Activated T-helper 1 cell treated with Interleukin-2 at 50 U/mL for 16 hours (primary cell): ENCODE measurements at regions not wholly inside any gene's neighbourhood (a gene's known extent, or its start where the extent isn't known, plus 50 kb on each side); places are given as distances from the start of the nearest gene placed in this dataset.
"Not testable (repeated sequence)": the region's sequence is repeated elsewhere in the genome, so short reads cannot be mapped to it uniquely, and the experiment has no call there.

Source experiments
- DNase-seq: peaks from one replicate; pipeline ENCODE4 v3.0.0-alpha.2; 2020; ENCODE audit warnings: low read depth

GRCh38 chr7:66458991-66459390 is 169.7 kb upstream of the KCTD7 start:
- DNase-seq = not testable (repeated sequence)

- DNase-seq = not testable (repeated sequence)
Observed at GRCh38 chr7:66459783-66460413, 168.8 kb upstream of the KCTD7 start.

- no peak for DNase-seq
Observed at GRCh38 chr7:66460921-66461361, 167.7 kb upstream of the KCTD7 start.

GRCh38 chr7:66461397-66461796 is 167.3 kb upstream of the KCTD7 start:
- not testable (repeated sequence) for DNase-seq

- DNase-seq = not testable (repeated sequence)
Observed at GRCh38 chr7:66462831-66463230, 165.8 kb upstream of the KCTD7 start.

GRCh38 chr7:66464059-66464458 is 164.6 kb upstream of the KCTD7 start:
- no peak for DNase-seq

GRCh38 chr7:66466081-66466600 is 162.5 kb upstream of the KCTD7 start:
- no peak for DNase-seq

GRCh38 chr7:66467887-66468286 is 160.8 kb upstream of the KCTD7 start:
- no peak for DNase-seq

GRCh38 chr7:66473064-66473463 is 155.6 kb upstream of the KCTD7 start:
- not testable (repeated sequence) for DNase-seq

- no peak for DNase-seq
Observed at GRCh38 chr7:66474441-66474840, 154.2 kb upstream of the KCTD7 start.

GRCh38 chr7:66476056-66476455 is 152.6 kb upstream of the KCTD7 start:
- DNase-seq = not testable (repeated sequence)

GRCh38 chr7:66477822-66478397 is 150.8 kb upstream of the KCTD7 start:
- DNase-seq = not testable (repeated sequence)

- not testable (repeated sequence) for DNase-seq
Observed at GRCh38 chr7:66481229-66481628, 147.5 kb upstream of the KCTD7 start.

GRCh38 chr7:66489065-66489464 is 139.6 kb upstream of the KCTD7 start:
- not testable (repeated sequence) for DNase-seq

- DNase-seq = not testable (repeated sequence)
Observed at GRCh38 chr7:66489741-66490140, 138.9 kb upstream of the KCTD7 start.

GRCh38 chr7:66490979-66491378 is 137.7 kb upstream of the KCTD7 start:
- not testable (repeated sequence) for DNase-seq

GRCh38 chr7:66492405-66492804 is 136.3 kb upstream of the KCTD7 start:
- DNase-seq = not testable (repeated sequence)

GRCh38 chr7:66493235-66494205 is 135.2 kb upstream of the KCTD7 start:
- peak; percentile 91 for DNase-seq

- DNase-seq = no peak
Observed at GRCh38 chr7:66497346-66497745, 131.3 kb upstream of the KCTD7 start.

- no peak for DNase-seq
Observed at GRCh38 chr7:66500087-66500486, 128.6 kb upstream of the KCTD7 start.

GRCh38 chr7:66502230-66503035 is 126.2 kb upstream of the KCTD7 start:
- no peak for DNase-seq

- no peak for DNase-seq
Observed at GRCh38 chr7:66503036-66503370, 125.7 kb upstream of the KCTD7 start.
